GM18511 (cell line): ENCODE measurements at regions not wholly inside any gene's neighbourhood (a gene's known extent, or its start where the extent isn't known, plus 50 kb on each side); places are given as distances from the start of the nearest gene placed in this dataset.
"Not testable (repeated sequence)": the region's sequence is repeated elsewhere in the genome, so short reads cannot be mapped to it uniquely, and the experiment has no call there.

Experiments
- ATAC-seq: cut with Tn5 transposase; IDR thresholded peaks from one replicate; pipeline ENCODE4 v1.9.1; 2021; ENCODE audit warnings: mild to moderate bottlenecking, moderate library complexity; ENCODE audit not compliant: unreplicated experiment

DNA sequence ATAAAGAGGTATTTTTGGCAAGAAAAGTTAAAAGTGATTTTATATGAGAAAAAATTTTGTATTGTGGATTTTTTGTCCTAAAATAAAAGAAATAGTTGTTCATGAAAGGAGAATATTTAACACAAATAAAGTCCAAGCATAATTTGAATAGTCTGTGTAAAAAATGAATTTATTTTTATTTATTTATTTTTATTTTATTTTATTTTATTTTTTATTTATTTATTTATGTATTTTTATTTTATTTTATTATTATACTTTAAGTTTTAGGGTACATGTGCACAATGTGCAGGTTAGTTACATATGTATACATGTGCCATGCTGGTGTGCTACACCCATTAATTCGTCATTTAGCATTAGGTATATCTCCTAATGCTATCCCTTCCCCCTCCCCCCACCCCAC lies 948.9 kb upstream of the ADGRB3 start:
- not testable (repeated sequence) for ATAC-seq

DNA sequence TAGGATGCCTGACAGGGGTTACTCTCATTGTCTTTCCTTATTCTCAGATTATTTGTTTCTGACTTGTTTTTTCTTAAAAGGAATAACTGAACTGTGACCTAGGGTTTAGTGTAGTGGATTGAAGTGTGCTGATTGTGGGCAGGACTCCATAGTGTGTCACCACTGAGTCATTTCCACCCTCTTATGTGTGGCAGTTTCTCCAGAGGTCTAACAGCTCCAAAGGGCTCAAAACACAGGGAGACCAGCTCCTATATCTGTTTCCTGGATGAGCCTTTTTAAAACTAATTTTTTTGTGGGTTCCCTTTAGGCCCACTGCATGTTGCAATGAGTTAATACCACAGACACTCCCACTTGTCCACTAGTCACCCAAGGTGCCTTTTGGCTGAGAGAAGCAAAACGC lies 951.1 kb upstream of the ADGRB3 start:
- ATAC-seq: no peak

DNA sequence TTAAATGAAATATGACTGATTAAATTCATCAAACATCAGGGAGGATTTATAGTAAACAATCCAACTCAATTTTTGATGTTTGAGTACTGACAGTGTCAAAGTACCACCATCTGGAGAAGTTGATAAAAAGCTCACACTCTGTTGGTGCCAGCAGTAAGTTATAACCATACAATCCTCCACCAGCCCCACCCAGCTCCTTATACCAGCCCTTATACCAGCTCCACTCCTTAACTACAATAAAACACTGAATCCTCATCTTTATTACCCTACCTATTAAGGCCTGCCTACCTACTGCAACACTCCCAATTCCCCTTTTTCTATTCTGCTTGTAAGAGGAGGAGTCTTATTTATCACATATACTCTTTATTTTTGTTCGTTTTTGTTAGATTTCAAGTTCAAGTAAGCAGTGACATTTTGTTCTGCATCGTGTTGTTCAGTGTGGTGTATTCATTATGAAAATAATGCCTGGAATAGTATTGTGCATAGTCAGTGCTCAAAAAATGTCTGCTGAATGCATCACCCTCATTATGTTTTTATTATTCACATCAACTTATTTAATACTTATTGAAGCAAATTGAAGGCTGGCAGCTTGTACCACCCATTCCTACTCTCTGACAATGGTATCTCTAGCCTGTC lies 954.7 kb upstream of the ADGRB3 start:
- ATAC-seq: no peak

- no peak for ATAC-seq
Measured at GRCh38 chr6:67679566-67680296, 955.4 kb upstream of the ADGRB3 start.

GRCh38 chr6:67676892-67677291 lies 958.2 kb upstream of the ADGRB3 start:
- no peak for ATAC-seq

DNA sequence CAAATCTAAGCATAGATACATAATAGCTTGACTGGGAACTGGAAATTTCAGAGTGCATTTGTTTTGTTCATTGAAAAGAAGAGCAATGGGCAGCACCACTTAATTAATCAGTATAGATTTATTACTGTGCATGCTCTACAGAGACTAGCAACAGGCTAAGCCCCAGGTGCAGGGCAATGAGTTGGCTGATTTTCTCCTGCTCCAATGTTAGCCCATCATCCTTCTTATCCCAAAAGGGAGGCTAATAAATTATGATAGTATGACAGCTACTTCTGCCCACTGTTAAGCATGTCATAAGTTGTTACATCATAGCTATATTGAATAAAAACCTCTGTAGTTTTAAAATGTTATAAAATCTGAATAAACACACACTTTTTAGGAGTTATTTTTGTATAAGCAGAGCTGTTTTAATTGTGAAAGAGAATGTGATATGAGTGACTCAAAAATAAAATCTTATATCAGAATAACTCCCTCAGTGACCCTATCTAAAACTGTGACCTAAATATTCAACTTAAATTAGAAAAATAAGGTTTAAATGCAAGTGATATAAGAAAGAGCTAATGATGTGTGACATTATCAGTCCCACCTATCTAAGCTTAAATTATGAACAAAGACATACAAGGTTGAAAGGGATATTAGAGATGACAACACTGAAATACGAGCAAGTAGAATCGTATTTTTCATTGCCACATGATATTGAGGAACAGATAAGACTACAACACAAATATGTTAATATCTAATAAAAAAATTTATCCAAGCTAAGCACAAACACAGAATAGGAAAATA lies 967.3 kb upstream of the ADGRB3 start:
- no peak for ATAC-seq

GRCh38 chr6:67666177-67666964 lies 968.7 kb upstream of the ADGRB3 start:
- no peak for ATAC-seq

DNA sequence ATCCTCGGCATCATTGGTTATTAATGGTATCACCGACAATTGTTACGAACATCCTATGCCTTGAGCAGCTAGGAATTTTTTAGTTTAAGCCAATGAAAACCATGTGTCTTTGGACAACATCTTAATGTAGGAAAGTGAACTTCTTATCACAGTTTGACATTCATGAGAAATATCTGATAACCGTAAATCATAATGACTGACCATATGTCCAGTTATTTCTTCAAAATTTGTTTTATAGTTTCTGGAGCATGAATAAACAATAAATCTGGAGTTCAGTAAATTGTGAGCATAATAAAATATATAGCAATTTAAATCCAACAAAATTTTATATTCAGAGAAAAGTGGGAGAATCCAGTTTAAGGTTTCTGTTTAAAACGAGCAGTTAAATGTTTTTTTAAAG lies 970.1 kb upstream of the ADGRB3 start:
- no peak for ATAC-seq

- no peak for ATAC-seq
Measured at GRCh38 chr6:67663105-67663895, 971.8 kb upstream of the ADGRB3 start.

- ATAC-seq: no peak
Measured at GRCh38 chr6:67653561-67653960, 981.5 kb upstream of the ADGRB3 start.

DNA sequence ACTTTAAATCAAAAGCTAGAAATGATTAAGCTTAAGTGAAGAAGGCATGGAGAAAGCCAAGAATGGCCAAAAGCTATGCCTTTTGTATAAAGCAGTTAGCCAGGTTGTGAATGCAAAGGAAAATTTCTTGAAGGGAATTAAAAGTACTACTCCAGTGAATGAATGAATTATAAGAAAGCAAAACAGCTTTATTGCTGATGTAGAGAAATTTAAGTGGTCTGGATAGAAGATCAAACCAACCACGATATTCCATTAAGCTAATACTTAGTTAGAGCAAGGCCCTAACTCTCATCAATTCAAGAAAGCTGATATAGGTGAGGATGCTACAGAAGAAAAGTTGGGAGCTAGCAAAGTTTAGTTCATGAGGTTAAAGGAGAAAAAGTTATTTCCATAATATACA lies 988.5 kb upstream of the ADGRB3 start:
- ATAC-seq: no peak

DNA sequence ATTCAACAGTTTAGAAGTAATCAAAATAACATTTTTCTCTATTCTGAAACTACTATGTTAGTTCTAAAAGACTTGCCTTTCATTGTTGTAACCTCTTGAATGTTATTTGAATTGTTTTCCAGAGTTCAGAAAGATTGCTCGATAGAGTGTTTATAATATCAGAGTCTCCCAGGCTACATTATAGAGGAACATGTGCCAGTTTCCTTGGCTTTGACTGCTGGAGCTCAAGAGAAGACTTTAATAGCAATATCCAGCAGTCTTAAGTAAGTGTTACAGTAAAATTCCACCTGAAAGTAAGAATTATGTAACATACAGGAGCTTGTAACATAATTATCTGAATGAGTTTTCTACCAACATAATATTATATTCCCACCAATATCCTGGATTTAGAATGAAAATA lies 991.8 kb upstream of the ADGRB3 start:
- no peak for ATAC-seq

GRCh38 chr6:67642582-67642981 lies 992.5 kb upstream of the ADGRB3 start:
- ATAC-seq: no peak

DNA sequence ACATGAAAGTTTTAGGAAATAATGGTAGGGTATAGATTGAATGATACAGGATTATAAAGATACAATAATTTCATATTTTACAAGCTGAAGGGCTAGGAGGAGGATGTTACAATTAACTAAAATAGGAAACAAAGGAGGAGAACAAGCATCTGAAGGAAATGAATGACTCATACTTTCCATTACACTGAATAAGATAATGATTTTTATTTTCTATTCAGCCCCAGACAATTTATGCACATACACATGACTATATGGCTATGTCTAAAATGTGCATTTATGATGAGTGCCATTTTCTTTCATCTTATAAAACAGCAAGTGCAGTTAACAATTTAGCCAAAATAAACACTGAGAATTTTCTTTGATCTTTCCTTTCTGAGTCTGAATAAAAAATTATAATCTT lies 994.6 kb upstream of the ADGRB3 start:
- ATAC-seq: no peak

GRCh38 chr6:67639161-67639560 lies 995.9 kb upstream of the ADGRB3 start:
- no peak for ATAC-seq

DNA sequence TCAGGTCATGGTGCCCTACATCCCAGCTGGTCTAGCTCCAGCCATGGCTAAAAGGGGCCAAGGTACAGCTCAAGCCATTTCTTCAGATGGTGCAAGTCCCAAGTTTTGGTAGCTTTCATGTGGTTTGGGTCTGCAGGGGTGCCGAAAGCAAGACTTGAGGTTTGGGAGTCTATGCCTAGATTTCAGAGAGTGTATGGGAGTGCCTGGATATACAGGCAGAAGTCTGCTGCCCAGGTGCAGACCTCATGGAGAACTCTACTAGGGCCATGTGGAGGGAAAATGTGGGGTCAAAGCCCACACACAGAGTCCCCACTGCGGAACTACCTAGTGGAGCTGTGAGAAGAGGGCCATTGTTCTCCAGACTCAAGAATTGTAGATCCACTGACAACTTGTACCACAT lies 1000.9 kb upstream of the ADGRB3 start:
- no peak for ATAC-seq

DNA sequence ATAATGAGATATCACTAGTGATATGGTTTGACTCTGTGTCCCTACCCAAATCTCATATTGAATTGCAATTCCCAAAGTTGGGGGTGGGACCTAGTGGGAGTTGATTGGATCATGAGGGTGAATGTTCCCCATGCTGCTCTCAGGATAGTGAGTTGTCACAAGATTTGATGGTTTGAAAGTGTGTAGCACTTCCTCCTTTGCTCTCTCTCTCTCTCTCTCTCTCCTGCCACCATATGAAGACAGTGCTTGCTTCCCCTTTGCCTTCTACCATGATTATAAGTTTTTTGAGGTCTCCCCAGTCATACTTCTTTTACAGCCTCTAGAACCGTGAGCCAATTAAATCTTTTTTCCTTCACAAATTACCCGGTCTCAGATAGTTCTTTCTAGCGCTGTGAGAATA lies 1002.0 kb upstream of the ADGRB3 start:
- no peak for ATAC-seq

DNA sequence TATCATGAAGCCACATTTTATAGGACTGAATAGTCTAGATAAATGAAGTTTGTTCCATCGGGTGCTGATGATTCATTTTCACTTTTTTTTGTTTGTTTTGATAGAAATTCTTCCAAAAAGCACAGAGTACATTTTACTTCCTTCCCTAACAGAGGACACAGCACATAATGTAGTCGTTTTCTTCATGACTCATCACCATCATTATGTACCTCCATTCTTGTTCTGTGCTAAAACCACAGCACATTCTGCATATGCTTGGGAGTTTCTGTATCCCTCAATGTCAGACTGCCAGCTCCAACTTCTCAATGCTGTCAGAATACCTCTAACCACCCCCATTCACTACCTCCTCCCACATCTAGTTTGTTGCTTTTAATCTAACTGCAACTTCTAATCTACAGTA lies 1004.9 kb upstream of the ADGRB3 start:
- ATAC-seq: no peak

DNA sequence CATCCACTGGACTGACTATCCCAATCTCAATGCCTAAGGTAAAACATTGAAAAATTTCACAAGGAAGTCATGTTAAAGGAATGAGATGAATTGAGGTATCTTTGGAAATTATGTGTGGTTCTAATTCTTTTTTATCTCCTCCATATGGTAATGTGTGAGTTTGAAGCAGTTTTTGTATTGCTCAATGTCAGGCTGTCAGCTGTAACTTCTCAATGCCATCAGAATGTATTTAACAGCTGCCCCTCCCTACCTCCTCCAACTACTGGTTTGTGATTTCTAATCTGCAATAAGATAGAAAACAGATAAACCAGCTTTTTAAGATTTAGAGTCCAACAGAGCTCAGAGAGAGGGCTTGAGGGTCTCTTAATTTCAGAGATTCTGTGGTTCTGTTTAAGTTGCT lies 1005.8 kb upstream of the ADGRB3 start:
- ATAC-seq: no peak

DNA sequence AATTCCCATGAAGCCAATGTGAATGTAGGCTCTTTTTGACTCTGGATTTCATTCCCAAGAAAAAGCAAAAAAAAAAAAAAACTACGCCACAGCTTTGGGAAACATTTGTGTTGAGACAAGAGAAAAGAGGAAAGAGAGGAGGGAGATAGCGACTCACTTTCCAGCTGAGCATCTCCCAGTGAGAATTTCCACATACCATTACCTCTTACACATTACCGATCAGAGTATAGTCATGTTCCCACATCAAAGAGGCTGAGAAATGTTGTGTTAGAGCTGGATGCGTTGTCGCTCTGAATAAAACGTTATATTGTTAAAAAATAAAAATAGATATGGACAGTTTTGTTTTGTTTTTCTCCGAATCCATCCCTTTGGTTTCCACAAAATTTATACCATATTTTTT lies 1019.3 kb upstream of the ADGRB3 start:
- no peak for ATAC-seq
